MM.1S (cell line): ENCODE measurements at regions not wholly inside any gene's neighbourhood (a gene's known extent, or its start where the extent isn't known, plus 50 kb on each side); places are given as distances from the start of the nearest gene placed in this dataset.

Experiments
- DNase-seq: peaks from one replicate; pipeline ENCODE4 v3.0.0-alpha.2; 2015
- H2AFZ ChIP-seq: fragments of 300-600 bp; sonication (generic); 2 replicates; pipeline ENCODE4 v1.6.0; 2016; ENCODE audit warnings: antibody characterized with exemption, low read length
- H3F3A ChIP-seq: fragments of 300-600 bp; sonication (generic); 2 replicates; pipeline ENCODE4 v1.6.1; 2016; ENCODE audit warnings: mild to moderate bottlenecking, antibody characterized with exemption, low read length, moderate library complexity, mixed read lengths; ENCODE audit not compliant: insufficient read depth
- H3K27ac ChIP-seq: fragments of 300-600 bp; sonication (generic); 2 replicates; pipeline ENCODE4 v1.5.1; 2016; ENCODE audit warnings: mild to moderate bottlenecking, low read length
- H3K27me3 ChIP-seq: fragments of 300-600 bp; sonication (generic); replicated peaks from 2 replicates; pipeline ENCODE4 v1.6.0; 2016; ENCODE audit warnings: low read length; ENCODE audit not compliant: insufficient read depth
- H3K36me3 ChIP-seq: fragments of 300-600 bp; sonication (generic); replicated peaks from 2 replicates; pipeline ENCODE4 v1.6.1; 2016; ENCODE audit warnings: mild to moderate bottlenecking, low read length, mixed read lengths; ENCODE audit not compliant: insufficient read depth
- H3K4me1 ChIP-seq: fragments of 300-600 bp; sonication (generic); 2 replicates; pipeline ENCODE4 v1.6.1; 2016; ENCODE audit warnings: low read length, mixed read lengths
- H3K4me2 ChIP-seq: fragments of 300-600 bp; sonication (generic); 2 replicates; pipeline ENCODE4 v1.6.0; 2016; ENCODE audit warnings: low read depth, low read length
- H3K4me3 ChIP-seq: fragments of 300-600 bp; sonication (generic); 2 replicates; pipeline ENCODE4 v1.5.1; 2016; ENCODE audit warnings: low read length, mixed read lengths
- H3K79me2 ChIP-seq: fragments of 300-600 bp; sonication (generic); 2 replicates; pipeline ENCODE4 v1.6.1; 2016; ENCODE audit warnings: mixed run types, low read length, mixed read lengths
- H3K9ac ChIP-seq: fragments of 300-600 bp; sonication (generic); 2 replicates; pipeline ENCODE4 v1.6.1; 2016; ENCODE audit warnings: low read length, mixed read lengths
- H3K9me2 ChIP-seq: fragments of 300-600 bp; sonication (generic); replicated peaks from 2 replicates; pipeline ENCODE4 v1.6.1; 2016; ENCODE audit warnings: mild to moderate bottlenecking, low read length, mixed read lengths; ENCODE audit not compliant: insufficient read depth
- H3K9me3 ChIP-seq: fragments of 300-600 bp; sonication (generic); replicated peaks from 2 replicates; pipeline ENCODE4 v1.6.1; 2016; ENCODE audit warnings: mild to moderate bottlenecking, low read length, mixed read lengths; ENCODE audit not compliant: insufficient read depth
- H4K20me1 ChIP-seq: fragments of 300-600 bp; sonication (generic); 2 replicates; pipeline ENCODE4 v1.6.1; 2016; ENCODE audit warnings: mild to moderate bottlenecking, low read length, moderate library complexity, mixed read lengths; ENCODE audit not compliant: insufficient read depth
- EZH2 ChIP-seq: fragments of 300-600 bp; sonication (generic); optimal IDR thresholded peaks from 2 replicates; pipeline ENCODE3; 2017; ENCODE audit warnings: low read depth, mild to moderate bottlenecking, antibody characterized with exemption, low read length, mixed read lengths
- EZH2phosphoT487 ChIP-seq: fragments of 300-600 bp; sonication (generic); IDR thresholded peaks from 2 replicates; pipeline ENCODE4 v1.6.1; 2018; ENCODE audit warnings: antibody characterized with exemption, low read length
- TF ChIP-seq, protein P1 (sequence below): fragments of 300-600 bp; sonication (generic); IDR thresholded peaks from 2 replicates; pipeline ENCODE4 v1.5.1; 2016; ENCODE audit warnings: antibody characterized with exemption, low read length, mixed read lengths

DNA sequence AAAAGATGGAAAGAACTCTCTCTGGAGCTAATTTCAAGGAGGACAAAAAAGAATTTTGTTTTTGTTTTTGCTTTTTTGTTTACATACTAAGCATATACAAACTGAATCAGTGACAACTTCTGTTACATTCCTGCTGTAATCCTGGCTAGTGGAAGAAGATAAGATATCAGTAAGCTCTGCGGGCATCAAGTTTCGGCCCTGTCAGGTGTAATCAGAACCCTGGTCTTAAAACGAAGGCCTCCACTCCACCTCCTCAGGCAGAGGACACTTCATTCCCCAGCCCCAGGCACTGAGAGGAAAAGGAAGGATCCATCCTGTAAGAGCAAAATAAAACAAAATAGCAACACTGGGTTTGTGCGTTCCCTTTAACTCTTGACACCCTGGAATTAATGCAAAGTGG is 88.9 kb upstream of the ARHGAP29 start:
- Histone ChIP-seq H3K27me3 (no peaks in the 10 kb centered on the region), H3K4me2 (no peak overlapping the region), H3K4me3 (no peak overlapping the region), H2AFZ (no peak overlapping the region), H3K79me2 (no peaks in the 10 kb centered on the region), H3F3A (no peaks in the 10 kb centered on the region), H3K4me1 (no peaks in the 10 kb centered on the region), H4K20me1 (no peaks in the 10 kb centered on the region), H3K27ac (no peak overlapping the region), H3K9me3 (no peaks in the 10 kb centered on the region), H3K9me2 (no peaks in the 10 kb centered on the region), H3K36me3 (no peaks in the 10 kb centered on the region), H3K9ac (no peak overlapping the region)
- TF ChIP-seq EZH2 (no peak), EZH2phosphoT487 (no peak)
- TF ChIP-seq, protein P1, sequence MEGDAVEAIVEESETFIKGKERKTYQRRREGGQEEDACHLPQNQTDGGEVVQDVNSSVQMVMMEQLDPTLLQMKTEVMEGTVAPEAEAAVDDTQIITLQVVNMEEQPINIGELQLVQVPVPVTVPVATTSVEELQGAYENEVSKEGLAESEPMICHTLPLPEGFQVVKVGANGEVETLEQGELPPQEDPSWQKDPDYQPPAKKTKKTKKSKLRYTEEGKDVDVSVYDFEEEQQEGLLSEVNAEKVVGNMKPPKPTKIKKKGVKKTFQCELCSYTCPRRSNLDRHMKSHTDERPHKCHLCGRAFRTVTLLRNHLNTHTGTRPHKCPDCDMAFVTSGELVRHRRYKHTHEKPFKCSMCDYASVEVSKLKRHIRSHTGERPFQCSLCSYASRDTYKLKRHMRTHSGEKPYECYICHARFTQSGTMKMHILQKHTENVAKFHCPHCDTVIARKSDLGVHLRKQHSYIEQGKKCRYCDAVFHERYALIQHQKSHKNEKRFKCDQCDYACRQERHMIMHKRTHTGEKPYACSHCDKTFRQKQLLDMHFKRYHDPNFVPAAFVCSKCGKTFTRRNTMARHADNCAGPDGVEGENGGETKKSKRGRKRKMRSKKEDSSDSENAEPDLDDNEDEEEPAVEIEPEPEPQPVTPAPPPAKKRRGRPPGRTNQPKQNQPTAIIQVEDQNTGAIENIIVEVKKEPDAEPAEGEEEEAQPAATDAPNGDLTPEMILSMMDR, result no peak
- no peak for DNase-seq

- TF ChIP-seq, protein P1, result no peak
- TF ChIP-seq EZH2 (no peak), EZH2phosphoT487 (no peak)
- Histone ChIP-seq H4K20me1 (no peaks in the 10 kb centered on the region), H3K79me2 (no peaks in the 10 kb centered on the region), H2AFZ (no peak overlapping the region), H3K4me1 (no peaks in the 10 kb centered on the region), H3K27me3 (no peaks in the 10 kb centered on the region), H3K4me3 (no peak overlapping the region), H3K9ac (no peak overlapping the region), H3K27ac (no peak overlapping the region), H3K4me2 (no peak overlapping the region), H3F3A (no peaks in the 10 kb centered on the region), H3K36me3 (no peaks in the 10 kb centered on the region), H3K9me3 (no peaks in the 10 kb centered on the region), H3K9me2 (no peaks in the 10 kb centered on the region)
- DNase-seq, result no peak
These were observed 88.3 kb upstream of the ARHGAP29 start for GRCh38 chr1:94325377-94326302.

GRCh38 chr1:94324178-94324544 is 86.8 kb upstream of the ARHGAP29 start:
- DNase-seq, result no peak
- H3K9ac ChIP-seq, result no peak overlapping the region
- H4K20me1 ChIP-seq, result no peaks in the 10 kb centered on the region
- TF ChIP-seq EZH2phosphoT487 (no peak), EZH2 (no peak)
- TF ChIP-seq, protein P1, result no peak
- no peaks in the 10 kb centered on the region for H3F3A ChIP-seq
- H3K4me2 ChIP-seq, result no peak overlapping the region
- no peak overlapping the region for H3K4me3 ChIP-seq
- H3K36me3 ChIP-seq, result no peaks in the 10 kb centered on the region
- H3K27me3 ChIP-seq, result no peaks in the 10 kb centered on the region
- H3K9me2 ChIP-seq, result no peaks in the 10 kb centered on the region
- no peaks in the 10 kb centered on the region for H3K4me1 ChIP-seq
- H3K27ac ChIP-seq, result no peak overlapping the region
- no peak overlapping the region for H2AFZ ChIP-seq
- no peaks in the 10 kb centered on the region for H3K9me3 ChIP-seq
- no peaks in the 10 kb centered on the region for H3K79me2 ChIP-seq
